WTC11 (cell line): ENCODE measurements at regions not wholly inside any gene's neighbourhood (a gene's known extent, or its start where the extent isn't known, plus 50 kb on each side); places are given as distances from the start of the nearest gene placed in this dataset.

Source experiments
- ATAC-seq: fragments of 200-7000 bp; cut with Tn5 transposase; 2 replicates; pipeline ENCODE4 v1.10.0; 2021; ENCODE audit warnings: mild to moderate bottlenecking, moderate library complexity
- CTCF ChIA-PET: fragments of 300-600 bp; sonication (Branson Sonifier 250); formaldehyde crosslinking; loops from one replicate; lab custom pipeline; 2021; ENCODE audit warnings: antibody characterized with exemption; lab: Charles Lee
- POLR2A ChIA-PET: fragments of 350-600 bp; sonication (Branson Sonifier 250); formaldehyde crosslinking; loops from one replicate; lab custom pipeline; 2021; ENCODE audit warnings: antibody characterized with exemption; lab: Charles Lee
- DNase-seq: peaks from one replicate; pipeline ENCODE4 v3.0.0; 2021; ENCODE audit warnings: low spot score
- H3K27ac Mint-ChIP-seq: 2 replicates; pipeline ENCODE4 v1.8.0; 2021; ENCODE audit warnings: mixed read lengths
- H3K27me3 Mint-ChIP-seq: 2 replicates; pipeline ENCODE4 v1.8.0; 2021; ENCODE audit warnings: low read depth, mild to moderate bottlenecking, moderate library complexity, mixed read lengths
- H3K36me3 Mint-ChIP-seq: 2 replicates; pipeline ENCODE4 v1.8.0; 2021; ENCODE audit warnings: mixed read lengths
- H3K4me1 Mint-ChIP-seq: 2 replicates; pipeline ENCODE4 v1.8.0; 2022; ENCODE audit warnings: mixed read lengths
- H3K4me3 Mint-ChIP-seq: 2 replicates; pipeline ENCODE4 v1.8.0; 2021; ENCODE audit warnings: mild to moderate bottlenecking, moderate library complexity, mixed read lengths
- H3K9me3 Mint-ChIP-seq: 2 replicates; pipeline ENCODE4 v1.8.0; 2021; ENCODE audit warnings: mixed read lengths
- CREB1 ChIP-seq: sonication (generic); formaldehyde crosslinking; IDR thresholded peaks from 2 replicates; pipeline ENCODE4 v1.8.0; 2023; ENCODE audit warnings: mild to moderate bottlenecking, missing genetic modification reagents
- ELF4 ChIP-seq: sonication (generic); formaldehyde crosslinking; IDR thresholded peaks from 2 replicates; pipeline ENCODE4 v1.8.1; 2022; ENCODE audit warnings: low read depth, mild to moderate bottlenecking, moderate library complexity, missing genetic modification reagents
- ETV6 ChIP-seq: sonication (generic); formaldehyde crosslinking; IDR thresholded peaks from 2 replicates; pipeline ENCODE4 v1.8.1; 2022; ENCODE audit warnings: mild to moderate bottlenecking, missing genetic modification reagents
- FOXP1 ChIP-seq: sonication (generic); formaldehyde crosslinking; IDR thresholded peaks from 2 replicates; pipeline ENCODE4 v1.8.0; 2022; ENCODE audit warnings: missing genetic modification reagents, mild to moderate bottlenecking, moderate library complexity, borderline replicate concordance
- HMGA2 ChIP-seq: fragments of 250-450 bp; sonication (Bioruptor Pico); IDR thresholded peaks from 2 replicates; pipeline ENCODE4 v1.4.0; 2021; ENCODE audit warnings: mild to moderate bottlenecking, moderate library complexity
- JAZF1 ChIP-seq: fragments of 250-450 bp; sonication (Bioruptor Pico); IDR thresholded peaks from 2 replicates; pipeline ENCODE4 v1.9.0; 2021; ENCODE audit warnings: moderate library complexity, mild to moderate bottlenecking, inconsistent platforms
- NFYB ChIP-seq: sonication (generic); formaldehyde crosslinking; conservative IDR thresholded peaks from 2 replicates; pipeline ENCODE4 v1.8.0; 2022; ENCODE audit warnings: low read depth, missing genetic modification reagents
- RORB ChIP-seq: fragments of 250-450 bp; sonication (Bioruptor Pico); IDR thresholded peaks from 2 replicates; pipeline ENCODE4 v1.9.0; 2021; ENCODE audit warnings: mild to moderate bottlenecking
- SP1 ChIP-seq: sonication (generic); formaldehyde crosslinking; conservative IDR thresholded peaks from 2 replicates; pipeline ENCODE4 v1.8.1; 2022; ENCODE audit warnings: missing genetic modification reagents
- TEAD4 ChIP-seq: sonication (generic); formaldehyde crosslinking; IDR thresholded peaks from 2 replicates; pipeline ENCODE4 v1.8.0; 2022; ENCODE audit warnings: mild to moderate bottlenecking, missing genetic modification reagents
- ZNF263 ChIP-seq: sonication (generic); formaldehyde crosslinking; IDR thresholded peaks from 2 replicates; pipeline ENCODE4 v1.8.1; 2022; ENCODE audit warnings: low read depth, mild to moderate bottlenecking, moderate library complexity, missing genetic modification reagents
- ZNF423 ChIP-seq: fragments of 250-450 bp; sonication (Bioruptor Pico); IDR thresholded peaks from 2 replicates; pipeline ENCODE4 v2.1.2; 2022; ENCODE audit warnings: mild to moderate bottlenecking, moderate library complexity
- ZNF671 ChIP-seq: fragments of 250-450 bp; sonication (Bioruptor Pico); IDR thresholded peaks from 2 replicates; pipeline ENCODE4 v1.8.0; 2021; ENCODE audit warnings: mild to moderate bottlenecking
- TF ChIP-seq, protein P1 (sequence below): sonication (generic); formaldehyde crosslinking; IDR thresholded peaks from 2 replicates; pipeline ENCODE4 v1.8.0; 2022; ENCODE audit warnings: missing genetic modification reagents
- TF ChIP-seq, protein P2 (sequence below): sonication (generic); formaldehyde crosslinking; IDR thresholded peaks from 2 replicates; pipeline ENCODE4 v1.8.0; 2022; ENCODE audit warnings: mild to moderate bottlenecking, missing genetic modification reagents
- TF ChIP-seq, protein P3 (sequence below): sonication (generic); formaldehyde crosslinking; IDR thresholded peaks from 2 replicates; pipeline ENCODE4 v1.8.1; 2022; ENCODE audit warnings: missing genetic modification reagents, borderline replicate concordance
- TF ChIP-seq, protein P4 (sequence below): sonication (generic); formaldehyde crosslinking; IDR thresholded peaks from 2 replicates; pipeline ENCODE4 v1.8.0; 2022; ENCODE audit warnings: mild to moderate bottlenecking, missing genetic modification reagents
- TF ChIP-seq, protein P5 (sequence below): sonication (generic); formaldehyde crosslinking; conservative IDR thresholded peaks from 2 replicates; pipeline ENCODE4 v1.8.1; 2022; ENCODE audit warnings: mild to moderate bottlenecking, missing genetic modification reagents
- TF ChIP-seq, protein P6 (sequence below): sonication (generic); formaldehyde crosslinking; IDR thresholded peaks from 2 replicates; pipeline ENCODE4 v1.8.0; 2023; ENCODE audit warnings: missing genetic modification reagents, mild to moderate bottlenecking, borderline replicate concordance
- TF ChIP-seq, protein P7 (sequence below): sonication (generic); formaldehyde crosslinking; IDR thresholded peaks from 2 replicates; pipeline ENCODE4 v1.8.0; 2023; ENCODE audit warnings: mild to moderate bottlenecking, missing genetic modification reagents

DNA sequence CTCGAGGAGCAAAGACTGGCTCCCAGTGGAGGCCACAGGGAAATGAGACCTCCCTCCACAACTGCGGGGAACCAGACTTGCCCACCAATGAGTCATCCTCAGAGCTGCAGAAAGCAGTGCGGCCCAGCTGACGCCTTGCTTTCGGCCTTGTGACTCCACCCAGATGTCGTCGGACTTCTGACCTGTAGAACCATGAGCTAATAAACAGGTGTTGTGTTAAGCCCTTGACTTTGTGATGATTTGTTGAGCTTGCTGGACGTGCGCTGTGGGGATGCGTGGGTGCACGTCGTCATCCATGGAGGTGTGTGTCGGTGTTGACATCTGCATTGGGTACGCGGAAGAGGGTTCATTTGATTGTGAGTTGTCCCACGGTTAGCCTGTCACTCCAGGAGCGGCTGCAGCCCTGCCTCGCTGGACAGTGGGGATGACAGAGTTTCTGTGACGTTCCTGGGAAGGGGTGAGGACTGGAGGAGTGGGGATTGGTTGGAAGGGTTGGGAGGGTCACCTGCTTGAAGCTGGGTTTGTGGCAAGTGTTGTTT, 154.1 kb downstream of the SH3BP4 start:
- no peaks in the 10 kb centered on the region for H3K9me3 Mint-ChIP-seq
- H3K4me3 Mint-ChIP-seq, result no peak overlapping the region
- H3K27me3 Mint-ChIP-seq, result no peaks in the 10 kb centered on the region
- no peaks in the 10 kb centered on the region for H3K36me3 Mint-ChIP-seq
- CTCF ChIA-PET, result interaction anchor here (1.3 to 1.6 kb wide), 2 partner anchors 8 to 561 kb away, joined by 3 to 13 read pairs; no protein-coding TSS in a partner anchor
- POLR2A ChIA-PET, result no interaction called here
- no peak for ATAC-seq
- H3K4me1 Mint-ChIP-seq, result peaks cover 8% of the 10 kb centered on the region
- TF ChIP-seq ELF4 (CRISPR knock-in tag), result no peak
- TF ChIP-seq, protein P1, sequence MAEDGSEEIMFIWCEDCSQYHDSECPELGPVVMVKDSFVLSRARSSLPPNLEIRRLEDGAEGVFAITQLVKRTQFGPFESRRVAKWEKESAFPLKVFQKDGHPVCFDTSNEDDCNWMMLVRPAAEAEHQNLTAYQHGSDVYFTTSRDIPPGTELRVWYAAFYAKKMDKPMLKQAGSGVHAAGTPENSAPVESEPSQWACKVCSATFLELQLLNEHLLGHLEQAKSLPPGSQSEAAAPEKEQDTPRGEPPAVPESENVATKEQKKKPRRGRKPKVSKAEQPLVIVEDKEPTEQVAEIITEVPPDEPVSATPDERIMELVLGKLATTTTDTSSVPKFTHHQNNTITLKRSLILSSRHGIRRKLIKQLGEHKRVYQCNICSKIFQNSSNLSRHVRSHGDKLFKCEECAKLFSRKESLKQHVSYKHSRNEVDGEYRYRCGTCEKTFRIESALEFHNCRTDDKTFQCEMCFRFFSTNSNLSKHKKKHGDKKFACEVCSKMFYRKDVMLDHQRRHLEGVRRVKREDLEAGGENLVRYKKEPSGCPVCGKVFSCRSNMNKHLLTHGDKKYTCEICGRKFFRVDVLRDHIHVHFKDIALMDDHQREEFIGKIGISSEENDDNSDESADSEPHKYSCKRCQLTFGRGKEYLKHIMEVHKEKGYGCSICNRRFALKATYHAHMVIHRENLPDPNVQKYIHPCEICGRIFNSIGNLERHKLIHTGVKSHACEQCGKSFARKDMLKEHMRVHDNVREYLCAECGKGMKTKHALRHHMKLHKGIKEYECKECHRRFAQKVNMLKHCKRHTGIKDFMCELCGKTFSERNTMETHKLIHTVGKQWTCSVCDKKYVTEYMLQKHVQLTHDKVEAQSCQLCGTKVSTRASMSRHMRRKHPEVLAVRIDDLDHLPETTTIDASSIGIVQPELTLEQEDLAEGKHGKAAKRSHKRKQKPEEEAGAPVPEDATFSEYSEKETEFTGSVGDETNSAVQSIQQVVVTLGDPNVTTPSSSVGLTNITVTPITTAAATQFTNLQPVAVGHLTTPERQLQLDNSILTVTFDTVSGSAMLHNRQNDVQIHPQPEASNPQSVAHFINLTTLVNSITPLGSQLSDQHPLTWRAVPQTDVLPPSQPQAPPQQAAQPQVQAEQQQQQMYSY, result no peak
- no peak for TF ChIP-seq SP1 (CRISPR knock-in tag)
- TF ChIP-seq JAZF1 (CRISPR knock-in tag), result no peak
- TF ChIP-seq, protein P2, sequence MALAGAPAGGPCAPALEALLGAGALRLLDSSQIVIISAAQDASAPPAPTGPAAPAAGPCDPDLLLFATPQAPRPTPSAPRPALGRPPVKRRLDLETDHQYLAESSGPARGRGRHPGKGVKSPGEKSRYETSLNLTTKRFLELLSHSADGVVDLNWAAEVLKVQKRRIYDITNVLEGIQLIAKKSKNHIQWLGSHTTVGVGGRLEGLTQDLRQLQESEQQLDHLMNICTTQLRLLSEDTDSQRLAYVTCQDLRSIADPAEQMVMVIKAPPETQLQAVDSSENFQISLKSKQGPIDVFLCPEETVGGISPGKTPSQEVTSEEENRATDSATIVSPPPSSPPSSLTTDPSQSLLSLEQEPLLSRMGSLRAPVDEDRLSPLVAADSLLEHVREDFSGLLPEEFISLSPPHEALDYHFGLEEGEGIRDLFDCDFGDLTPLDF (CRISPR knock-in tag), result no peak
- TF ChIP-seq ZNF423, result no peak
- TF ChIP-seq CREB1 (CRISPR knock-in tag), result no peak
- TF ChIP-seq, protein P3, sequence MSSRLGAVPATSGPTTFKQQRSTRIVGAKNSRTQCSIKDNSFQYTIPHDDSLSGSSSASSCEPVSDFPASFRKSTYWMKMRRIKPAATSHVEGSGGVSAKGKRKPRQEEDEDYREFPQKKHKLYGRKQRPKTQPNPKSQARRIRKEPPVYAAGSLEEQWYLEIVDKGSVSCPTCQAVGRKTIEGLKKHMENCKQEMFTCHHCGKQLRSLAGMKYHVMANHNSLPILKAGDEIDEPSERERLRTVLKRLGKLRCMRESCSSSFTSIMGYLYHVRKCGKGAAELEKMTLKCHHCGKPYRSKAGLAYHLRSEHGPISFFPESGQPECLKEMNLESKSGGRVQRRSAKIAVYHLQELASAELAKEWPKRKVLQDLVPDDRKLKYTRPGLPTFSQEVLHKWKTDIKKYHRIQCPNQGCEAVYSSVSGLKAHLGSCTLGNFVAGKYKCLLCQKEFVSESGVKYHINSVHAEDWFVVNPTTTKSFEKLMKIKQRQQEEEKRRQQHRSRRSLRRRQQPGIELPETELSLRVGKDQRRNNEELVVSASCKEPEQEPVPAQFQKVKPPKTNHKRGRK (CRISPR knock-in tag), result no peak
- no peak for TF ChIP-seq ETV6 (CRISPR knock-in tag)
- TF ChIP-seq ZNF263 (CRISPR knock-in tag), result no peak
- no peak for TF ChIP-seq RORB (CRISPR knock-in tag)
- no peak for TF ChIP-seq HMGA2 (CRISPR knock-in tag)
- no peak for TF ChIP-seq NFYB (CRISPR knock-in tag)
- TF ChIP-seq ZNF671 (CRISPR knock-in tag), result no peak
- TF ChIP-seq, protein P4, sequence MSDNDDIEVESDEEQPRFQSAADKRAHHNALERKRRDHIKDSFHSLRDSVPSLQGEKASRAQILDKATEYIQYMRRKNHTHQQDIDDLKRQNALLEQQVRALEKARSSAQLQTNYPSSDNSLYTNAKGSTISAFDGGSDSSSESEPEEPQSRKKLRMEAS (CRISPR knock-in tag), result no peak
- TF ChIP-seq FOXP1 (CRISPR knock-in tag), result no peak
- TF ChIP-seq, protein P5, sequence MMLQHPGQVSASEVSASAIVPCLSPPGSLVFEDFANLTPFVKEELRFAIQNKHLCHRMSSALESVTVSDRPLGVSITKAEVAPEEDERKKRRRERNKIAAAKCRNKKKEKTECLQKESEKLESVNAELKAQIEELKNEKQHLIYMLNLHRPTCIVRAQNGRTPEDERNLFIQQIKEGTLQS (CRISPR knock-in tag), result no peak
- DNase-seq, result no peak
- H3K27ac Mint-ChIP-seq, result no peak overlapping the region

DNA sequence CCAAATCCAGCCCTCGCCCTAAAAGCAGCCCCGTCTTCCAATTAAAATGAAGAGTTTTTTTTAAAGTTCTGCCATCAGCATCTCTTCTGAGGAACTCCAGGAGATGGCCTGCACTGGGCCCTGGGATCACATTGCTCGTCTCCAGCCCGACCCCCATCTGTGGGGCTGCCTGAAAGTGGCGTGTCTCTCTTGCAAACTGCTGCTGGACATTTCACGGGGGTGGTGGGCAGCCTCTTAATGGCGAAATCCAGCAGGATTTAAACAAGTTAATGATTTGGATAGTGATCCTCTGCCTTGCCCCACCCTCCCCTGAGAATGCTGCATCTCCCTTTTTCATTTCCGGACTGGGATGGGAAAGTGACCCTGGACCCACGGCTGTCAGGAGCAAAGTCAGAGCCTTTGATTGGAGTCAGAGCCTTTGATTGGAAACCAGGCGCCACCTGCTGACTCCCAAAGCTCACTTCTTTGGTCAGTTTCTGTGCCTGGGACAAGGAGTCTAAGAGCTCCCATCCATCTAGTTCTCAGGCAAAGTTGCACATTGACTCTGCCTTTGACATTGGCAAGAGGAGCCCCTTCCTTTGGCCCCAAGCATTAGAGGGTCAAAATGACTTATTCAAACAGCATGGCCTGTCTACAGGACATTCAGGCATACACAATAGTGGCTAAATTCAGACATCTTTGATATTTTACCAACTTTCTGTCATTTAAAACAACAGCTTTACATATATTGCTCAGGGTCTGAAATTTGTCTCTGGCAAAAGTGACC, 155.2 kb downstream of the SH3BP4 start:
- Mint-ChIP-seq H3K27ac (no peak overlapping the region), H3K4me1 (peaks cover 8% of the 10 kb centered on the region), H3K27me3 (no peaks in the 10 kb centered on the region), H3K4me3 (no peak overlapping the region), H3K36me3 (no peaks in the 10 kb centered on the region), H3K9me3 (no peaks in the 10 kb centered on the region)
- DNase-seq (peak; percentile 69), ATAC-seq (peak; percentile 76)
- CTCF ChIA-PET, result interaction anchor here (0.6 to 2.6 kb wide), 33 partner anchors 9 to 727 kb away, joined by 3 to 45 read pairs (median 4); partner anchors contain the start of gene ARL4C
- POLR2A ChIA-PET, result no interaction called here
- TF ChIP-seq CREB1 (CRISPR knock-in tag) (no peak), TEAD4 (no peak)
- TF ChIP-seq, protein P6, sequence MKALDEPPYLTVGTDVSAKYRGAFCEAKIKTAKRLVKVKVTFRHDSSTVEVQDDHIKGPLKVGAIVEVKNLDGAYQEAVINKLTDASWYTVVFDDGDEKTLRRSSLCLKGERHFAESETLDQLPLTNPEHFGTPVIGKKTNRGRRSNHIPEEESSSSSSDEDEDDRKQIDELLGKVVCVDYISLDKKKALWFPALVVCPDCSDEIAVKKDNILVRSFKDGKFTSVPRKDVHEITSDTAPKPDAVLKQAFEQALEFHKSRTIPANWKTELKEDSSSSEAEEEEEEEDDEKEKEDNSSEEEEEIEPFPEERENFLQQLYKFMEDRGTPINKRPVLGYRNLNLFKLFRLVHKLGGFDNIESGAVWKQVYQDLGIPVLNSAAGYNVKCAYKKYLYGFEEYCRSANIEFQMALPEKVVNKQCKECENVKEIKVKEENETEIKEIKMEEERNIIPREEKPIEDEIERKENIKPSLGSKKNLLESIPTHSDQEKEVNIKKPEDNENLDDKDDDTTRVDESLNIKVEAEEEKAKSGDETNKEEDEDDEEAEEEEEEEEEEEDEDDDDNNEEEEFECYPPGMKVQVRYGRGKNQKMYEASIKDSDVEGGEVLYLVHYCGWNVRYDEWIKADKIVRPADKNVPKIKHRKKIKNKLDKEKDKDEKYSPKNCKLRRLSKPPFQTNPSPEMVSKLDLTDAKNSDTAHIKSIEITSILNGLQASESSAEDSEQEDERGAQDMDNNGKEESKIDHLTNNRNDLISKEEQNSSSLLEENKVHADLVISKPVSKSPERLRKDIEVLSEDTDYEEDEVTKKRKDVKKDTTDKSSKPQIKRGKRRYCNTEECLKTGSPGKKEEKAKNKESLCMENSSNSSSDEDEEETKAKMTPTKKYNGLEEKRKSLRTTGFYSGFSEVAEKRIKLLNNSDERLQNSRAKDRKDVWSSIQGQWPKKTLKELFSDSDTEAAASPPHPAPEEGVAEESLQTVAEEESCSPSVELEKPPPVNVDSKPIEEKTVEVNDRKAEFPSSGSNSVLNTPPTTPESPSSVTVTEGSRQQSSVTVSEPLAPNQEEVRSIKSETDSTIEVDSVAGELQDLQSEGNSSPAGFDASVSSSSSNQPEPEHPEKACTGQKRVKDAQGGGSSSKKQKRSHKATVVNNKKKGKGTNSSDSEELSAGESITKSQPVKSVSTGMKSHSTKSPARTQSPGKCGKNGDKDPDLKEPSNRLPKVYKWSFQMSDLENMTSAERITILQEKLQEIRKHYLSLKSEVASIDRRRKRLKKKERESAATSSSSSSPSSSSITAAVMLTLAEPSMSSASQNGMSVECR, result no peak
- TF ChIP-seq, protein P7, sequence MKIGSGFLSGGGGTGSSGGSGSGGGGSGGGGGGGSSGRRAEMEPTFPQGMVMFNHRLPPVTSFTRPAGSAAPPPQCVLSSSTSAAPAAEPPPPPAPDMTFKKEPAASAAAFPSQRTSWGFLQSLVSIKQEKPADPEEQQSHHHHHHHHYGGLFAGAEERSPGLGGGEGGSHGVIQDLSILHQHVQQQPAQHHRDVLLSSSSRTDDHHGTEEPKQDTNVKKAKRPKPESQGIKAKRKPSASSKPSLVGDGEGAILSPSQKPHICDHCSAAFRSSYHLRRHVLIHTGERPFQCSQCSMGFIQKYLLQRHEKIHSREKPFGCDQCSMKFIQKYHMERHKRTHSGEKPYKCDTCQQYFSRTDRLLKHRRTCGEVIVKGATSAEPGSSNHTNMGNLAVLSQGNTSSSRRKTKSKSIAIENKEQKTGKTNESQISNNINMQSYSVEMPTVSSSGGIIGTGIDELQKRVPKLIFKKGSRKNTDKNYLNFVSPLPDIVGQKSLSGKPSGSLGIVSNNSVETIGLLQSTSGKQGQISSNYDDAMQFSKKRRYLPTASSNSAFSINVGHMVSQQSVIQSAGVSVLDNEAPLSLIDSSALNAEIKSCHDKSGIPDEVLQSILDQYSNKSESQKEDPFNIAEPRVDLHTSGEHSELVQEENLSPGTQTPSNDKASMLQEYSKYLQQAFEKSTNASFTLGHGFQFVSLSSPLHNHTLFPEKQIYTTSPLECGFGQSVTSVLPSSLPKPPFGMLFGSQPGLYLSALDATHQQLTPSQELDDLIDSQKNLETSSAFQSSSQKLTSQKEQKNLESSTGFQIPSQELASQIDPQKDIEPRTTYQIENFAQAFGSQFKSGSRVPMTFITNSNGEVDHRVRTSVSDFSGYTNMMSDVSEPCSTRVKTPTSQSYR (CRISPR knock-in tag), result no peak
